WI38 (cell line): ENCODE measurements at regions not wholly inside any gene's neighbourhood (a gene's known extent, or its start where the extent isn't known, plus 50 kb on each side); places are given as distances from the start of the nearest gene placed in this dataset.

Experiments
- H3K4me3 ChIP-seq: 2 replicates; pipeline ENCODE4 v1.5.1; 2011; ENCODE audit warnings: low read depth, mild to moderate bottlenecking, control low read depth, low read length
- TF ChIP-seq, protein P1 (sequence below): IDR thresholded peaks from 2 replicates; pipeline ENCODE4 v1.5.1; 2012; ENCODE audit warnings: low read depth, mild to moderate bottlenecking, control low read depth, low read length

DNA sequence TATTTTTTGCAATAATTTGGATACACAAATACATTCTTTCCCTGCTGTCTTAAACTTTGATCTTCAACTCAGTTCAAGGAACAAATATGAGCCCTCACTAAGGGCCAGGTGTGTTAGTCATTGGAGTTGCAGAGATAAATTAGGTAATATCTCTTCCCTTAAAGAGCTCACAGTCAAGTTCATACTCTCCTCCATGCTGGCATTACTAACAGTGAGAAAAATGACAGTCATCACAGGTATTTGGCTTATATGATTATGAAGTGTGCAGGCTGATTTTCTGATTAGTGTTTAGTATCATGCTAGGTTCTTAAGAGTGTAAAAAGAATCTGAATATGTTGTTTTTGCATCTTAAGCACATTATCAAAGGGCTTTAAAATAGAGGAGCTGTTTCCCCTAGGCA is 594.7 kb downstream of the CCER1 start:
- no peak overlapping the region for H3K4me3 ChIP-seq
- TF ChIP-seq, protein P1, sequence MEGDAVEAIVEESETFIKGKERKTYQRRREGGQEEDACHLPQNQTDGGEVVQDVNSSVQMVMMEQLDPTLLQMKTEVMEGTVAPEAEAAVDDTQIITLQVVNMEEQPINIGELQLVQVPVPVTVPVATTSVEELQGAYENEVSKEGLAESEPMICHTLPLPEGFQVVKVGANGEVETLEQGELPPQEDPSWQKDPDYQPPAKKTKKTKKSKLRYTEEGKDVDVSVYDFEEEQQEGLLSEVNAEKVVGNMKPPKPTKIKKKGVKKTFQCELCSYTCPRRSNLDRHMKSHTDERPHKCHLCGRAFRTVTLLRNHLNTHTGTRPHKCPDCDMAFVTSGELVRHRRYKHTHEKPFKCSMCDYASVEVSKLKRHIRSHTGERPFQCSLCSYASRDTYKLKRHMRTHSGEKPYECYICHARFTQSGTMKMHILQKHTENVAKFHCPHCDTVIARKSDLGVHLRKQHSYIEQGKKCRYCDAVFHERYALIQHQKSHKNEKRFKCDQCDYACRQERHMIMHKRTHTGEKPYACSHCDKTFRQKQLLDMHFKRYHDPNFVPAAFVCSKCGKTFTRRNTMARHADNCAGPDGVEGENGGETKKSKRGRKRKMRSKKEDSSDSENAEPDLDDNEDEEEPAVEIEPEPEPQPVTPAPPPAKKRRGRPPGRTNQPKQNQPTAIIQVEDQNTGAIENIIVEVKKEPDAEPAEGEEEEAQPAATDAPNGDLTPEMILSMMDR, result no peak

DNA sequence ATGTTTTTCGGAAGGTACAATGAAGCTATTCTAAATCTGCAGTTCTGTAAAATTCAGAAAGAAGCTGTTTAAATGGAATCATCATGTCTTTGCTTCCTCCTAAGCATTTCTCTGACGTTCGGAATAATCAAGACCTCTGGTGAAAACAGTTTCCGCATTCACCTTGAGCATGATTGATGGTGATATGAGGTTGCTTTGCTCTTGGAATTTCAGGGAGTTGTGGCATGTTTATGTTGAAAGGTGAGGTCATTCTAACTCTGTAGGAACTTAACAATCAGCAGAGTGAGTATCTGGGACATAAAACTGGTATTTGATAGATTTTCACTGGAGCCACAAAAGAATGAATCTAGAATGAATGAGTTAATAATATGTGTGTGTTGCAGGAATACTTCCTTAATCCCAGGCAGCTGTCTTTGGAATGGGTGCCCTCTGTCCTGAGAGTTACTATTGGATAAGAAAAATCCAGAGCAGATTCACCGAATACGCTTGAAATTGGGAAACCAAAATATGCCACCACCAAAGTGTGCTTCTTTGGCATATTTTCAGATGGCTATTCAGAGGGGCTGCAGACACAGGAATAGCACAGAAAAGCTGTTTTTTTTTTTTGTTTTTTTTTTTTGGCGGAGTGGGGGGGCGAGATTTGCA is 599.1 kb downstream of the CCER1 start:
- no peak overlapping the region for H3K4me3 ChIP-seq

DNA sequence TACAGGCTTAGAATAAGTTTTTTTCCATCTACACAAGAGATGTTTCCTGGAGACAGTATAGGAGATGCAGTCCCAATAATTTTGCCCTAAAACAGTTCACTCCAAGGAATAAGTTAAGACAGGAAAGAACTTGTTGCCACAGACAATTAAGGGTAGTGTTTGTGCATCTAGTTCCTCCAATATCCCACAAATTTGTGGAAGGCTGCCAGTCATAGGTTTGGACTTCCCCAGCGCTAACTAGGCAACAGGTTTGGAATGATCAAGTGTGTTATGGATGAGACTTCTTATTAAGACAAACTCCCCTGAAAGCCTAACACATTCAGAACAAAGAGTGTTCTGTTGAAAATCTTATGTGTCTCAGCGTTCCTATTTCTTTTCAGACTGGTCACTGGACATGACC is 611.0 kb downstream of the CCER1 start:
- no peak overlapping the region for H3K4me3 ChIP-seq
- TF ChIP-seq, protein P1, result no peak

More for the DNA sequence above, 599.1 kb downstream of the CCER1 start:
- TF ChIP-seq, protein P1, result no peak

DNA sequence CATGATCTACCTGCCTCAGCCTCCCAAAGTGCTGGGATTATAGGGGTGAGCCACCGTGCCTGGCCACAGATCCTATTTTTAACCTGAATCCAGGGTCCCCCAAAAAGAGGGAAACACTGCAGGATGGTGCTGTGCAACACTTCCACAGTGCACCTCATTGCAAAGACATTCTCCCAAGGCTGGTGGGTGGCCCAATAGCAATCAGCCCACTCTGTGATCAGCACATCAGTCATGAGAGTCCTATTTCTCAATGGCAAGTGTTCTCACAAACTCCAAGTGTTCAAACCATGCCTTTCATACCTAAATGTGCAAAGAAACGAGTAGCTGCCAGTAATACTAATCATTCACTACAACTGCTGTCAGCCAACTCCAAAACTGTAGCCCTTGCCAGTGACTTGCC is 612.9 kb downstream of the CCER1 start:
- H3K4me3 ChIP-seq, result no peak overlapping the region
- TF ChIP-seq, protein P1, result no peak

DNA sequence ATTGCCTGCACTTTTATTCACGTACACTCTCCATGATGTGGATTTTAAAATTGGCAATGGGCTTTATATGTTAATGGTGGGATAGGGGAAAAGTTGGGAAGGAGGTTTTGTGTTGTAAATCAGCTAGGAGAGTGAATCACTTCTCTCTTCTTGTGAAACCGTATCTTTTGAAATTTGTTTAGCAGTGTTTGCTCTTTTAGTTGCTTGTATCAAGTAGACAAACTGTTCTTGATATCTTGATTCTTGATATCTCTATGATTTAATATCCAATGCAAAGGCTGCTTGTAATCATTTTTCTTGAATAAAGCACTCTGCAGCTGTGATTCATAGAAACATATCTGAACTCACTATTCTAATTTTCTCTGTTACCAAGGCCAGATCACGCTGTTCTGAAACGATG is 615.1 kb downstream of the CCER1 start:
- H3K4me3 ChIP-seq, result no peak overlapping the region
- TF ChIP-seq, protein P1, result no peak

DNA sequence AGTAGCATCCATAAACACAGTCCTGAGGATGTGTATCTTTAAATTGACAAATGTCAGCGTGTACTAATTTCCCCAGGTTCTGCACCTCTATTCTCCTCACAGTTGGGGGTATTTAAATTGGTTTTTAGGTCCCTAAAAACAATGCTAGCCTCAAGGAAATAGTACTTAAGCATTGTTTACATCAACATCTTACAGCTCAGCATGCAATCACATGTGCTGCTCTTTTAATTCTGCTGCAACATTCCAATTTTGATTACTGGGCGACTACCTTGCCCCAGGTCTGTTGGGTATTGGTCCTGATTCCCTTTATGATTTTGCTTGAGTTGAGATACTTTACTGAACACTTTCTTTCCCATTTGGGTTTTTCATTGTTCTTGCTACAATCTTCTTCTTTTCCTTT is 616.6 kb downstream of the CCER1 start:
- TF ChIP-seq, protein P1, result no peak
- H3K4me3 ChIP-seq, result no peak overlapping the region

DNA sequence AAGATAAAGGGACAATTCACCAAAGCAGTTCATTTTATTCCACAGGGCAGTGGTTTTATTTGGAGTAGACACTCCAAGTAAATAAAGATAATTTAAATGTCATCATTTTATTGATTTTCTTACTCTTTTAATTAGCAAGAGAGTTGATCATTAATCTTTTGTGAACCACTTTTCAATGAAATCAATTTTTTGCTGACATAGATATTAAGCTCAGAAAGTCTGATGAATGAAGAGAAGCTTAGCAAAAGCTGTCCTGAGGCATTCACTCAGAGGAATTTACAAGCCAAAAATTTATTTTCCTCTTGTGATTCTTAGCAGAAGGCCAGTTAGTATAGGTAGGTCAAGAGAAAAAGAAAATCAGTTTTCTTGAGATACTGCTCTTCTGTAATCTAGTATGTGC is 618.0 kb downstream of the CCER1 start:
- no peak overlapping the region for H3K4me3 ChIP-seq
- TF ChIP-seq, protein P1, result no peak
